Liver (tissue), 8 donors: ENCODE measurements at regions not wholly inside any gene's neighbourhood (a gene's known extent, or its start where the extent isn't known, plus 50 kb on each side); places are given as distances from the start of the nearest gene placed in this dataset.

Source experiments
- DNase-seq: peaks from one replicate; pipeline ENCODE4 v3.0.0-alpha.2; 2017; ENCODE audit warnings: low spot score
- H3K27ac ChIP-seq, 2 donors: one replicate each; pipeline ENCODE4 v1.7.0; 2013; ENCODE audit warnings: inconsistent platforms in 2 of 2, low read length in 2 of 2, control low read depth in 1 of 2, low read depth in 1 of 2, mild to moderate bottlenecking in 1 of 2
- H3K27me3 ChIP-seq, 4 donors: one replicate each; pipeline versions ENCODE4 v1.6.1 to v1.7.0; 2013; ENCODE audit warnings: low read length in 3 of 4, inconsistent platforms in 1 of 4, mild to moderate bottlenecking in 1 of 4, moderate library complexity in 1 of 4; ENCODE audit not compliant: control insufficient read depth in 4 of 4, insufficient read depth in 4 of 4
- H3K36me3 ChIP-seq, 4 donors: one replicate each; pipeline versions ENCODE4 v1.6.1 to v1.7.0; 2013; ENCODE audit warnings: low read length in 3 of 4, mild to moderate bottlenecking in 3 of 4, low read depth in 1 of 4, moderate library complexity in 1 of 4; ENCODE audit not compliant: control insufficient read depth in 4 of 4, insufficient read depth in 3 of 4
- H3K4me1 ChIP-seq, 4 donors: one replicate each; pipeline versions ENCODE4 v1.6.1 to v1.7.0; 2013; ENCODE audit warnings: low read length in 3 of 4, mild to moderate bottlenecking in 3 of 4, moderate library complexity in 1 of 4; ENCODE audit not compliant: control insufficient read depth in 4 of 4, insufficient read depth in 4 of 4
- H3K4me3 ChIP-seq, 3 donors: one replicate each; pipeline versions ENCODE4 v1.6.1 to v1.7.0; 2013; ENCODE audit warnings: low read length in 3 of 3, control low read depth in 1 of 3, low read depth in 1 of 3, mild to moderate bottlenecking in 1 of 3
- H3K9ac ChIP-seq, 2 donors: one replicate each; pipeline ENCODE4 v1.7.0; 2013; ENCODE audit warnings: low read length in 2 of 2, mild to moderate bottlenecking in 2 of 2, moderate library complexity in 2 of 2, control low read depth in 1 of 2, low read depth in 1 of 2
- H3K9me3 ChIP-seq, 4 donors: one replicate each; pipeline versions ENCODE4 v1.6.1 to v1.7.0; 2013; ENCODE audit warnings: low read length in 3 of 4; ENCODE audit not compliant: control insufficient read depth in 4 of 4
- ATF3 ChIP-seq: IDR thresholded peaks from 2 replicates; pipeline ENCODE4 v1.6.1; 2016; ENCODE audit warnings: antibody characterized with exemption
- CTCF ChIP-seq: fragments of 150-350 bp; IDR thresholded peaks from 2 replicates; pipeline ENCODE4 v1.5.1; 2017; ENCODE audit warnings: improper control_type of control experiment, low read depth, low read length; ENCODE audit not compliant: missing input control
- EGR1 ChIP-seq, 2 donors: IDR thresholded peaks; 2 replicates each; pipeline ENCODE4 v1.6.1; 2016 to 2018; ENCODE audit warnings: antibody characterized with exemption in 2 of 2, low read depth in 2 of 2
- FOXA2 ChIP-seq: IDR thresholded peaks from 2 replicates; pipeline ENCODE4 v1.6.1; 2016; ENCODE audit warnings: antibody characterized with exemption
- HNF4A ChIP-seq, 2 donors: conservative IDR thresholded peaks; 2 replicates each; pipeline ENCODE4 v1.6.1; 2016; ENCODE audit warnings: antibody characterized with exemption in 2 of 2, mild to moderate bottlenecking in 2 of 2
- HNF4G ChIP-seq: IDR thresholded peaks from 2 replicates; pipeline ENCODE4 v1.6.1; 2016; ENCODE audit warnings: antibody characterized with exemption
- JUND ChIP-seq, 2 donors: IDR thresholded peaks; 2 replicates each; pipeline ENCODE4 v1.6.1; 2016; ENCODE audit warnings: antibody characterized with exemption in 2 of 2
- NR2F2 ChIP-seq: IDR thresholded peaks from 2 replicates; pipeline ENCODE4 v1.6.1; 2016; ENCODE audit warnings: antibody characterized with exemption
- RXRA ChIP-seq, 2 donors: IDR thresholded peaks; 2 replicates each; pipeline ENCODE4 v1.6.1; 2017 to 2018; ENCODE audit warnings: antibody characterized with exemption in 2 of 2, mild to moderate bottlenecking in 1 of 2
- SP1 ChIP-seq: IDR thresholded peaks from 2 replicates; pipeline ENCODE4 v1.6.1; 2018; ENCODE audit warnings: antibody characterized with exemption, mild to moderate bottlenecking
- TAF1 ChIP-seq: conservative IDR thresholded peaks from 2 replicates; pipeline ENCODE4 v1.6.1; 2016; ENCODE audit warnings: antibody characterized with exemption, mild to moderate bottlenecking
- YY1 ChIP-seq: IDR thresholded peaks from 2 replicates; pipeline ENCODE4 v1.6.1; 2016; ENCODE audit warnings: antibody characterized with exemption, mild to moderate bottlenecking
- WGBS: extraction: QIAGEN DNeasy Blood & Tissue Kit; methylation state at CpG from one replicate; pipeline ENCODE4 v1.1.7; 2013; 5-methylcytosine and 5-hydroxymethylcytosine counted together
- TF ChIP-seq, protein P1 (sequence below): IDR thresholded peaks from 2 replicates; pipeline ENCODE4 v1.6.1; 2016; ENCODE audit warnings: antibody characterized with exemption
- TF ChIP-seq, protein P2 (sequence below): IDR thresholded peaks from 2 replicates; pipeline ENCODE4 v1.6.1; 2016; ENCODE audit warnings: antibody characterized with exemption, mild to moderate bottlenecking
- donor health status: healthy.
- donor health status: healthy.
- donor health status: healthy.
- donor health status: healthy.
- donor health status: healthy.

GRCh38 chr12:17592472-17592871 is 497.5 kb downstream of the RERGL start:
- DNase-seq = no peak
- TF ChIP-seq SP1 = no peak
- Histone ChIP-seq H3K27me3 (no peaks in the 10 kb centered on the region), H3K9ac (no peak overlapping the region), H3K9me3 (no peaks in the 10 kb centered on the region), H3K4me3 (no peak overlapping the region), H3K27ac (no peak overlapping the region), H3K36me3 (no peaks in the 10 kb centered on the region), H3K4me1 (no peaks in the 10 kb centered on the region)
- WGBS = 81% methylated on average over 4 of the region's 4 CpGs

- Histone ChIP-seq H3K27me3 (no peaks in the 10 kb centered on the region), H3K27ac (no peak overlapping the region), H3K36me3 (no peaks in the 10 kb centered on the region), H3K9ac (no peak overlapping the region), H3K4me3 (no peak overlapping the region), H3K9me3 (no peaks in the 10 kb centered on the region), H3K4me1 (no peaks in the 10 kb centered on the region)
- TF ChIP-seq, protein P1, sequence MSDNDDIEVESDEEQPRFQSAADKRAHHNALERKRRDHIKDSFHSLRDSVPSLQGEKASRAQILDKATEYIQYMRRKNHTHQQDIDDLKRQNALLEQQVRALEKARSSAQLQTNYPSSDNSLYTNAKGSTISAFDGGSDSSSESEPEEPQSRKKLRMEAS = no peak
- no peak for TF ChIP-seq FOXA2
- no peak for TF ChIP-seq HNF4G
- TF ChIP-seq YY1 = no peak
- TF ChIP-seq JUND (IDR thresholded peaks at IDR 0.05) = no peak
- no peak for TF ChIP-seq ATF3
- no peak for TF ChIP-seq EGR1 (IDR thresholded peaks at IDR 0.05; ENCODE audit: low read depth in 2 of 2)
- no peak for TF ChIP-seq TAF1
- TF ChIP-seq RXRA (IDR thresholded peaks at IDR 0.05) = no peak
- TF ChIP-seq, protein P2, sequence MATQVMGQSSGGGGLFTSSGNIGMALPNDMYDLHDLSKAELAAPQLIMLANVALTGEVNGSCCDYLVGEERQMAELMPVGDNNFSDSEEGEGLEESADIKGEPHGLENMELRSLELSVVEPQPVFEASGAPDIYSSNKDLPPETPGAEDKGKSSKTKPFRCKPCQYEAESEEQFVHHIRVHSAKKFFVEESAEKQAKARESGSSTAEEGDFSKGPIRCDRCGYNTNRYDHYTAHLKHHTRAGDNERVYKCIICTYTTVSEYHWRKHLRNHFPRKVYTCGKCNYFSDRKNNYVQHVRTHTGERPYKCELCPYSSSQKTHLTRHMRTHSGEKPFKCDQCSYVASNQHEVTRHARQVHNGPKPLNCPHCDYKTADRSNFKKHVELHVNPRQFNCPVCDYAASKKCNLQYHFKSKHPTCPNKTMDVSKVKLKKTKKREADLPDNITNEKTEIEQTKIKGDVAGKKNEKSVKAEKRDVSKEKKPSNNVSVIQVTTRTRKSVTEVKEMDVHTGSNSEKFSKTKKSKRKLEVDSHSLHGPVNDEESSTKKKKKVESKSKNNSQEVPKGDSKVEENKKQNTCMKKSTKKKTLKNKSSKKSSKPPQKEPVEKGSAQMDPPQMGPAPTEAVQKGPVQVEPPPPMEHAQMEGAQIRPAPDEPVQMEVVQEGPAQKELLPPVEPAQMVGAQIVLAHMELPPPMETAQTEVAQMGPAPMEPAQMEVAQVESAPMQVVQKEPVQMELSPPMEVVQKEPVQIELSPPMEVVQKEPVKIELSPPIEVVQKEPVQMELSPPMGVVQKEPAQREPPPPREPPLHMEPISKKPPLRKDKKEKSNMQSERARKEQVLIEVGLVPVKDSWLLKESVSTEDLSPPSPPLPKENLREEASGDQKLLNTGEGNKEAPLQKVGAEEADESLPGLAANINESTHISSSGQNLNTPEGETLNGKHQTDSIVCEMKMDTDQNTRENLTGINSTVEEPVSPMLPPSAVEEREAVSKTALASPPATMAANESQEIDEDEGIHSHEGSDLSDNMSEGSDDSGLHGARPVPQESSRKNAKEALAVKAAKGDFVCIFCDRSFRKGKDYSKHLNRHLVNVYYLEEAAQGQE = no peak
- TF ChIP-seq HNF4A (conservative IDR thresholded peaks at IDR 0.05) = no peak
- TF ChIP-seq NR2F2 = no peak
- no peak for TF ChIP-seq CTCF
- no peak for DNase-seq
- 90% methylated on average over 4 of the region's 4 CpGs for WGBS
Measured at GRCh38 chr12:17591005-17591681, 498.9 kb downstream of the RERGL start.
